ENCODE measurements at regions not wholly inside any gene's neighbourhood (a gene's known extent, or its start where the extent isn't known, plus 50 kb on each side); places are given as distances from the start of the nearest gene placed in this dataset.

DNA sequence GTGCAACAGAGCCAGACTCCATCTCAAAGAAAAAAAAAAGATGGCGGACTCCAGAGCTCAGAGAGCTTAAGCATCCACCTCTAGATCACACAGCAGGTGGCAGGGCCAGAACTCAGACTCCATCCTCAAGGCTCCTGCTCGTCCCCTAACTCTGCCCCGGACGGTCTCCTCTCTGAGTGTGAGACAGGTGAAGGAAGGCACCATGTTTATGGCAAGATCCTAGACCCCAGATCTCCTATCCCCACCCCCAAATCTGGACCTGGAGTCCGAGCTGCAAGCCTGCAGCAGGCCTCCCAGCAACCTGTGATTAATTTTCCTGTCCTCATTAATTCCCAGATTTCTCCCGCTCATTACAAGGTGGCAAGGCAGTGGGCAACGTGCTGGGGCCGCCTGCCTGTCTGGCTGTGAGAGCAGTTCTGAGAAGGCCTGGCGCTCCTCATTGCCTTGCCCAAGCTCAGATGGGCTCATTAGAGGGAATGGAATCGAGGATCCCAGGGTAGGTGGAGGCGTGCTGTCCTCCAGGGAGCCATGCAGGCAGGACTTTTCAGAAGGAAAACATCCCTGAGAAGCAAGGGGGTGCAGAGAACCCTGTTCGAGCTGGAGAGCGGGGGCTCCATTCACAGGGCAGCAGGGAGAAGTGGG lies 296.6 kb upstream of the RTL1 start:
- Histone ChIP-seq H2AFZ (ENCODE audit: low read length) (no peak overlapping the region), H3K27me3 (ENCODE audit: control insufficient read depth in 1 of 2, insufficient read depth in 2 of 2, low read length in 2 of 2) (peaks cover 2 to 18% of the 10 kb centered on the region in 2 experiments; a peak in 3 of 5 replicates), H3K9ac (ENCODE audit: insufficient read depth, low read depth, low read length) (no peak overlapping the region), H3K4me2 (ENCODE audit: low read depth, low read length) (no peak overlapping the region), H3K27ac (ENCODE audit: extremely low read length, insufficient read depth, low read length) (no peak overlapping the region), H3K36me3 (replicated peaks in 1 of 2; ENCODE audit: control insufficient read depth in 1 of 2, insufficient read depth in 2 of 2, low read length in 2 of 2) (no peaks in the 10 kb centered on the region), H3K4me3 (replicated peaks in 1 of 3; ENCODE audit: insufficient read depth in 1 of 3, low read depth in 2 of 3, low read length in 3 of 3) (no peak overlapping the region), H4K20me1 (ENCODE audit: insufficient read depth, low read length) (no peaks in the 10 kb centered on the region), H3K9me3 (ENCODE audit: low read length) (no peaks in the 10 kb centered on the region), H3K79me2 (ENCODE audit: insufficient read depth, low read length) (no peaks in the 10 kb centered on the region), H3K4me1 (ENCODE audit: insufficient read depth, low read length) (no peaks in the 10 kb centered on the region)
- no TSS peak for BruUV-seq (replicated peaks)
- in situ Hi-C loops (cut with HindIII; ENCODE audit: extremely low pct_ligation_motif_present, low pct_unique_long_range_greater_than_20kb) (no loop called here), intact Hi-C loops (cut with micrococcal nuclease; ENCODE audit: unreplicated experiment) (no loop called here)
- ATAC-seq (no peak), FAIRE-seq (no peak), DNase-seq (ENCODE audit: low spot score) (no peak)
- 33% methylated on average over 11 of the region's 13 CpGs for WGBS (ENCODE audit: low lambda C conversion rate)
- no peak for TF ChIP-seq RXRA (CRISPR knock-in tag; IDR thresholded peaks at IDR 0.05)
- TF ChIP-seq MAFG (CRISPR knock-in tag; IDR thresholded peaks at IDR 0.05): no peak
- TF ChIP-seq ZKSCAN8 (CRISPR knock-in tag; IDR thresholded peaks at IDR 0.05; ENCODE audit: borderline replicate concordance): no peak
- TF ChIP-seq, protein P1, sequence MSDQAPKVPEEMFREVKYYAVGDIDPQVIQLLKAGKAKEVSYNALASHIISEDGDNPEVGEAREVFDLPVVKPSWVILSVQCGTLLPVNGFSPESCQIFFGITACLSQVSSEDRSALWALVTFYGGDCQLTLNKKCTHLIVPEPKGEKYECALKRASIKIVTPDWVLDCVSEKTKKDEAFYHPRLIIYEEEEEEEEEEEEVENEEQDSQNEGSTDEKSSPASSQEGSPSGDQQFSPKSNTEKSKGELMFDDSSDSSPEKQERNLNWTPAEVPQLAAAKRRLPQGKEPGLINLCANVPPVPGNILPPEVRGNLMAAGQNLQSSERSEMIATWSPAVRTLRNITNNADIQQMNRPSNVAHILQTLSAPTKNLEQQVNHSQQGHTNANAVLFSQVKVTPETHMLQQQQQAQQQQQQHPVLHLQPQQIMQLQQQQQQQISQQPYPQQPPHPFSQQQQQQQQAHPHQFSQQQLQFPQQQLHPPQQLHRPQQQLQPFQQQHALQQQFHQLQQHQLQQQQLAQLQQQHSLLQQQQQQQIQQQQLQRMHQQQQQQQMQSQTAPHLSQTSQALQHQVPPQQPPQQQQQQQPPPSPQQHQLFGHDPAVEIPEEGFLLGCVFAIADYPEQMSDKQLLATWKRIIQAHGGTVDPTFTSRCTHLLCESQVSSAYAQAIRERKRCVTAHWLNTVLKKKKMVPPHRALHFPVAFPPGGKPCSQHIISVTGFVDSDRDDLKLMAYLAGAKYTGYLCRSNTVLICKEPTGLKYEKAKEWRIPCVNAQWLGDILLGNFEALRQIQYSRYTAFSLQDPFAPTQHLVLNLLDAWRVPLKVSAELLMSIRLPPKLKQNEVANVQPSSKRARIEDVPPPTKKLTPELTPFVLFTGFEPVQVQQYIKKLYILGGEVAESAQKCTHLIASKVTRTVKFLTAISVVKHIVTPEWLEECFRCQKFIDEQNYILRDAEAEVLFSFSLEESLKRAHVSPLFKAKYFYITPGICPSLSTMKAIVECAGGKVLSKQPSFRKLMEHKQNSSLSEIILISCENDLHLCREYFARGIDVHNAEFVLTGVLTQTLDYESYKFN (CRISPR knock-in tag; conservative IDR thresholded peaks at IDR 0.05): no peak
- no peak for TF ChIP-seq RFX1 (IDR thresholded peaks at IDR 0.05)
- peak; percentile 49 for TF ChIP-seq ZNF768 (CRISPR knock-in tag; IDR thresholded peaks at IDR 0.05)
- no peak for TF ChIP-seq SNAI1 (CRISPR knock-in tag; IDR thresholded peaks at IDR 0.05; ENCODE audit: borderline replicate concordance)
- ChIA-PET POLR2A (no interaction called here), CTCF (ENCODE audit: low intra/inter-chr PET ratio, low total read pairs) (no interaction called here)
